K562 (cell line): ENCODE measurements at regions not wholly inside any gene's neighbourhood (a gene's known extent, or its start where the extent isn't known, plus 50 kb on each side); places are given as distances from the start of the nearest gene placed in this dataset.

Source experiments
- BRD9 ChIP-seq: fragments of 450-650 bp; IDR thresholded peaks from 2 replicates; pipeline ENCODE4 v1.6.1; 2018; ENCODE audit warnings: low read depth; ENCODE audit not compliant: partially characterized antibody
- CREM ChIP-seq: IDR thresholded peaks from 2 replicates; pipeline ENCODE4 v1.6.1; 2014; ENCODE audit warnings: antibody characterized with exemption, low read depth
- ESRRA ChIP-seq: fragments of 450-650 bp; IDR thresholded peaks from 2 replicates; pipeline ENCODE4 v1.6.1; 2014; ENCODE audit warnings: low read depth, mild to moderate bottlenecking, moderate library complexity, borderline replicate concordance
- L3MBTL2 ChIP-seq: fragments of 450-650 bp; IDR thresholded peaks from 2 replicates; pipeline ENCODE4 v1.6.1; 2016; ENCODE audit warnings: mild to moderate bottlenecking, moderate library complexity
- MGA ChIP-seq: fragments of 450-650 bp; IDR thresholded peaks from 2 replicates; pipeline ENCODE4 v1.6.1; 2016; ENCODE audit warnings: mild to moderate bottlenecking, moderate library complexity
- SMARCA5 ChIP-seq: fragments of 450-650 bp; IDR thresholded peaks from 2 replicates; pipeline ENCODE4 v1.6.1; 2016
- ZBTB7A ChIP-seq: IDR thresholded peaks from 2 replicates; pipeline ENCODE4 v1.6.1; 2011; ENCODE audit warnings: low read depth, mild to moderate bottlenecking, low read length, moderate library complexity, borderline replicate concordance; ENCODE audit not compliant: control insufficient read depth
- ZNF318 ChIP-seq, 2 experiments: fragments of 450-650 bp; IDR thresholded peaks; 2 replicates each; pipeline ENCODE4 v1.6.1; 2016; ENCODE audit warnings: mild to moderate bottlenecking in 2 of 2, borderline replicate concordance in 1 of 2, low read depth in 1 of 2, moderate library complexity in 1 of 2

- TF ChIP-seq MGA (0 out of 2 replicates have a peak, but pooled peaks have one; percentile 16), L3MBTL2 (peak; percentile 51; the same call in 1 of the 2 replicates), ESRRA (peak; percentile 18; the same call in 1 of the 2 replicates), ZBTB7A (peak; percentile 56), BRD9 (peak; percentile 72), ZNF318 (IDR thresholded peaks at IDR 0.05; ENCODE audit: borderline replicate concordance in 1 of 2, low read depth in 1 of 2) (peak in 1 of 2 experiments; percentile 39; a peak in 1 of 4 replicates), SMARCA5 (0 out of 2 replicates have a peak, but pooled peaks have one; percentile 26), CREM (peak; percentile 55)
Measured at GRCh38 chr4:184538023-184538599, 63.8 kb upstream of the IRF2 start (continued).
